ENCODE measurements at regions not wholly inside any gene's neighbourhood (a gene's known extent, or its start where the extent isn't known, plus 50 kb on each side); places are given as distances from the start of the nearest gene placed in this dataset.

DNA sequence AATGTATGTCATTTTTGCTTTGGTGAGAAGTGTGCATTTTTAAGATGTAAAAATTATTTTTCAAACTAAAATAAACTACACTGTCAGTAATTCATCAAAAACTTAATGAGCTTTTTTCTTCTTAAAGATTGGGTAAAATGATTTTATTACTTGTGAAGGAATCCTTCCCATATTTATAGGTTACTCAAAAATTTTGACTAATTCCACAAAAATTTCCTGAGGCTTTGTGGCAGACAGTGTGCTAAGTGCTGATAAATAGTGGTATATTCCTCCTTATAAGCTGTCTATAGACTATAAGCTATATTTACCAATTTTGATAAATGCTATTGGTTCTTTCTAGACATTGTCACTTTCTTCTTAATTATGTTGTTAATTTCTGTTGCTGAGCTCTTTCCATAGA lies 284.5 kb upstream of the SEMA6D start:
- DNase-seq: no peak

DNA sequence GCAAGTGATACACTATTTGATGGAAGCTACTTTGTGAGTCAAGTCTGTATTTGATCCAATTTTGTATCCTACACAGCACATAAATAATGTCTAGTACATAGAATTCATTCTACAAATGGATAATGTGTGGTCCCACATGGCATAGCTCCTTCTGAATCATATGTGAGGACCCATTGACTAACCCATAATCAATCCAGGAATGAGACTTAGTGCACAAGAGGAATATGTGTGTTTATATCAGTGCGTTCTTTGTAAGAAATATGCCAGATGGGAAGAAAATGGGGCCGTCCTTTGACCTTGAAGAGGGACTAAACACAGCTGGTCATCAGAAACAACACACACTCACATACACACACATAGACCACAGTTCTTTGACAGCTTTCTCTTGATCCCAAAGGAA lies 282.7 kb upstream of the SEMA6D start:
- no peak for DNase-seq

DNA sequence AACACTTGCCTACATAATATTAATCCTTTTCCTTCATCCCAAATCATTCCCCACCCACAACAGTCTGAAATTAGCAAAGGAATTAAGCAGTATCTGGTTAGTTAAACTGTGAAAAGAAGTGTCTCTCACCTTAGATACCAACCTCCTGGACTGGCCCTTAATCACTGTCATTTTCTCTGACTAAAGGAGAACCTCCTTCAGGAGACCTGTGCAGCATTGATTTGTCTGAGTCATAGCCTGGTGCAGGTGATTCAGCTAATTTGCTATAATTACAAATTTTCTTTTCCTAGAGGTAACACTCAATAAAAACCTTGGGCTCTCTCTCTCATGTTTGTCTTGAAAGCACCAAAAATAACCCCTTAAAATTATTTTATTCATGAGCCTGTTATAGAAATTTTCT lies 279.8 kb upstream of the SEMA6D start:
- DNase-seq: no peak

DNA sequence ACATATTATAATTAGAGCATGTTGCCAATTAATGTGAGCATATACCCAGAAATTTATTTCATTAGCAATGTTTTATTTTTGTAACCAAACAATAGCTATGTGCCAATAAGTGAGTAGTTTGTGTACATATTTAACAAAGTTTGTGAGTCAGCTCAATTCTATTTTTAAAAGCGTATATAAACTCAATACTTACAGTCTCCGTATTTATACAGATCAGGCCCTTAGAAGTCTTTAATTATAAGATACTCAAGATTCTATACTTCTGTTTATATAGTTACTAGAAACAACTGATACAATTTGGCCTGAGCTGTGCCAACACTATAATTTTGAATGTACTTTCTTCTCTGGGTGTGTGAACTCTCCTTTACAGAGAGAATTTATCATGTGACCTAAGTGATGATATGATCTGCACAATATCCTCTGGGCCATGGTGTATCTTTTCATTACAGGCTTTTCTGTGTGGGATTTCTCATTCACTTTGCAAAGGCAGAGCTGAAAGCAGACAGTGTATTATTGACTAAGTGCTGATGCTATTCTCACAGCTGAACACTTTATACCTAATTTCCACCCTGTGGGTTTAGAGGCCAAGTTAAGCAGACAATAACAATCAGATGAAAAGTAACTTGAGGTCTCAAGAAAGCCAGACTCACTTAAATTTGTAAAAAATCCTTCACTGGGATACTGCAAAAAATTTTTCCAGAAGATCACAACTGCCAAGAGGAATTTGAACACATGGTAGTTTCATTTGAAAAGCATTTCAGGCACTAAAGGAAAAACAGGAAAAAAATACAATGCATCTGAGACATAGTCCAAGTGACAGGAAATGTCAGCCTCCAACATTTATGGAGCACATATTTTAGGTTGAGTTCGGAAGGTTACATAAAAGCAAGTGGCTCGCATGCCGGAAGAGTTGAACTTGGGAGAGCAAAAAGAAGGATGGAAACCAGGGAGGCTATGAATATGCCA lies 277.9 kb upstream of the SEMA6D start:
- DNase-seq: no peak

DNA sequence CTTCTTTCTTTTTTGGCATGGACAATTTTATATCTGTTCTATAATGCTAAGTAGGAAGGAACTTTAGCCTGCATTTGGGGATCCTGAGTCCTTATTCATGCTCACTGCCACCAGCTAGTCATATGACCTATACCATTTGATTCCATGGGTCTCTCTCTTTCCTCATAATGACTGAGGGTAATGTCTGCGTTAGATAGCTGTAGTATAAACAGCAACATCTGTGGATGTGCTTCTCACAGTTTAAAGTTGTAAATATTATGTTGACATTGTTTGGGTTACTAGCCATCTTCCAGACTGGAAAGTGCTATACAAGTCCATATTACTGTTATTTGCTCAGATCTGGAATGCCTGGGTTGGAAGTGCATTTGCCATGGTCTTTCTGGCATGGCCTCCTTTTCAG lies 274.9 kb upstream of the SEMA6D start:
- no peak for DNase-seq

DNA sequence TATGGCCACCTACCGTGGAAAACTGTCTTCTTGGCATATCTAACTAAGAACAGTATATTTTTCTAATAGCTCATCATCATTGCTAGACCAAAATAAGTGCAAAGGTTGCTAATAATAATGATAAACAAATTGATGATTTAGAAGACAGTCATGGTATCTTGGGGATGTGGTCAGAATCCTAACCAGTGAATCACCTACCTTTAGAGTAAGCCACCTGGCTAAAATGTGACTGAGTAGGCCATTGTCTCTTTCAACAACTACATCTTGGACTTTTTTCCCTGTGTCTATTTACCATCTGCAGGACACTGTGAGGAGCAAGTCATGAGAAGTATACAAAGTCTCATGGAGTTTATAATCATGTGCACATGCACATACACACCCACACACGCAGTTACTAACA lies 273.5 kb upstream of the SEMA6D start:
- DNase-seq: no peak

DNA sequence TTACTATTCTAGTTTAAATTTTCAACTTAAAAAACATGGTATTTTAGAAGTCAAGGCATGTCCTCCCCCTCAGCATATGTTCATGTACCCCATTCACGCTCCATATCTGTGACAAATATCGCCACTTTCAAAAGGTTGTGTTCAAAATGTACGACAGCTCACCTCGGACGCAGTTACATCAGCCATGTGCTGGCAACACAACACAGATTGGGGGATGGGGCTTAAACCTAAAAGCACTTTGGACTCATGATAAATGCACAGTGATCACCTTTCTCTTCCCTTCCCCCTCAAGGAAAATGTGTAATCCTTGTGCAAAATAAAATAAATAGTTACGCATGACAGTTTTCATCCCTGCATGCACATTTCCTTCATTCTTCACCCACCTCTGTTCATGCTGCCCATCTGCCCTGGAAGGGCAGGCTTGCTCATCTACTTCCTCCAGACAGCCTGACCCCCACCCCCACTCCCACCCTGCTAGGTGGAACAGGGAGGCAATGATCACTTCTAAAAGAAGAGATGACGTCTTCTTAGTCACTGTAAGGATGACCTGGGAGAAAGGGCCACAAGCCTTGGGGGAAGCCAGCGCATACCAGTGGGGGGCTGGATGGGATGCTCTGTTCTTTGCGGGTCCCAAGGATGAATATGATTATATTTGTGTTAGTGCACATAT lies 271.4 kb upstream of the SEMA6D start:
- DNase-seq: no peak

DNA sequence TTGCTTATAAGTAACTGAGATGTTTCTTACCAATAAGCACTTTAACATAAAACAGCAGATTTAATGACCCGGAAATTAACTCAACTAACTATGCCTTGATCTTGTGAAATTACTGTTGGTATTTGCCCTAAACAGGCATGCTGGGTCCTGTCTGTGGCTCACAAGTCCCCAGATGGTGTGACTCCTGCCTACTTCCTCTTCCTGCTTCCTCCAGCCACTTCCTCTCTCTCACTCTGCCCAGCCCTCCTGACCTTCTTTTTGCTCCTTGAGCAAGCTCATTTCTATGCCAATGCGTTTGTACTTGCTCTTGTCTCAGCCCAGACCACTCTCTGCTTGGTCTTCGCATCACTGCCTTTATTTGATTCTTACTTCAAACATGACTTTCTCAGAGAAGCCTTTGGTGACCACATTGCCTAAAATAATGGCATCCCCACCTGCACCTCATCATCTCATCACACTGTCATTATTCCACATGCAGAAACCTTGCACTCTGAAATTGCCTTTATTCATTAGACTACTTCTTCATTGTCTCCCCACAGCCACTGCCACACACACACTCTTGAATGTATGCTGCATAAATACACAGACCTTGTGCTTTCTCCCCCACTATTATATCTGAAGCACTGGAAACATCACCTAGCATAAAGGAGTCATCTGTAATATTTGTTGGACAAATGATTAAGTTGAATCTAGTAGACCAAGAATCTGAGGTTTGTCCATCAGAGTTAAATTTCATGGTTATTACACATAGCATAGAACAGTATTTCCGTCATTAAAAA lies 256.3 kb upstream of the SEMA6D start:
- DNase-seq: no peak

DNA sequence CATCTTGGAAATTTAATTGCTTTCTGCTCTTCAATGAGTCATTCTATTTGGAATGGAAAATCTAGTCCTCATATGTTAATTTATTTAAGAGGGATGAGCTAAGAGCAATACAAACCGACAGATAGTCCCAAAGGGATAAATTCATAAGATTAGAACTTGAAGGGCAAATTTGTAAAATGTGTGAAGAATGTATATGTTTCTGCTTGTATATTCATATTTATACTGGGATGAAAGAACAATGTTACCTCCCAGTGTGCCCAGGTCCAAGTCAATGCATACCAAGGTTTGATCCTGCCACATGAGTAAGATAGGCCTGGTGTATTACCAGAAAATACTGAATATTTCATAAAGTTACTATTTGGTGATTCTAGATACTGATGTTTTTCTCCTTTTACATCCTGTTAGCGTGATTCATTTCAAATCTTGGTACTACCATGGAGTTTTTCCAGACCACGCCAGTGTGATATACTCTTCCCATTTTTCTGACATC lies 255.6 kb upstream of the SEMA6D start:
- no peak for DNase-seq

DNA sequence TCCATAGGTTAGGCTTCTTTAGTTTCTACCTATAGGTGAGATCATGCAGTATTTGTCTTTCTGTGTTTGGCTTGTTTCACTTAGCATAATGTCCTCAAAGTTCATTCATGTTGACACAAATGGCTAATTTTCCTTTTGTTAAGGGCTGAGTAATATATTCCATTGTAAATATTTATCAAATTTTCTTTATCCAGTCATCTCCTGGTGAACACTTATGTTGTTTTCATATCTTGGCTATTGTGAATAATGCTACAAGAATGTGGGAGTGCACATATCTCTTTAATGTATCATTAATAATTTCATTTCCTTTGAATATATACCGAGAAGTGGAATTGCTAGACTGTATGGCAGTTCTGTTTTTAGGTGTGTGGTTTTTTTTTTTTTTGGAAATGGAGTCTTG lies 250.9 kb upstream of the SEMA6D start:
- no peak for DNase-seq

DNA sequence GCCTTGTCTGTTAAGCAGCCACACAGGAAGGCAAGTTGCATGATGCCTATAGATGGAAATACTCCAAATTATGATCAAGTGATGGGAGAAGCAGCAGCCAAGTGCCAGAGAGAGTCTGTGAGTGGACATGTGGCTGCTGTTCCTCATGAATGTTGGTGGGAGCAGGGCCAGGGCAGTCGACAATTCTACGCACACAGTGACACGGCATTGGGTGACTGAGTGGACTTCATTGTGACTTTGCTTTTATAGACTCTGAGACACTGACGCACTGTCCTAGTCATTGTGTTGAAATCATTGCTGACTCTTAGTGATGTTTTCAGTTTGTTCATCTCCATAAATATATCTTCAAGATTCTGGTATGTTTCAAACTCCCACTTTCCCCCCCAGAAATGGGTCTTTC lies 246.3 kb upstream of the SEMA6D start:
- DNase-seq: no peak

DNA sequence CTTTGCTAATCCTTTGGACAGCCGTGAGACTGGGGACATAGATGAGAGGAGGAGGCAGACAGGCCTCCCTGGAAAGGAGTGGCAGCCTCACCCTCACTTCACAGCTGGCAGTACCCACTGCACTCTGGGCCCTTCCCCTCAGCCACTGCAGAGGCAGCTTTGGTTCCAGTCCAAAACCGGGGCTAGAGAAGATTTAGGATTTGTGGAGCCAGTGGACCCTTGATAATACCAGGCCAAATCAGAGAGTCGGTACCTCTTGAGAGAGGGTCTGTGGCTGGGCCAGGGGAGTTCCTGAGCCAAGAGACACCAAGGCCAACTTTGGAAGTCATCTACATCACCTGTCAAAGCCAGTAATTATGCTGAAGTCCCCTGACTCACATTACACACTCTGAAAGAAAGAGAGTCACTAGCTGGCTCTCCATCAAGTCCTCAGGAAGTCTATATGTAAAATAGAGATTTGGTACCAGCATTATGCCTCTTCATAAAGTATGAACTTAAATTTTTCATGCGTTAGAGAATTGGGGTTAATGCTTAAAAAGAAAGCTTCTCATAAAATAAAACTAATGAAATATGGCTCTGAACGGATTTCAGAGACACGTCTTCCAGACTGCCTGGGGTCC lies 244.1 kb upstream of the SEMA6D start:
- DNase-seq: no peak

DNA sequence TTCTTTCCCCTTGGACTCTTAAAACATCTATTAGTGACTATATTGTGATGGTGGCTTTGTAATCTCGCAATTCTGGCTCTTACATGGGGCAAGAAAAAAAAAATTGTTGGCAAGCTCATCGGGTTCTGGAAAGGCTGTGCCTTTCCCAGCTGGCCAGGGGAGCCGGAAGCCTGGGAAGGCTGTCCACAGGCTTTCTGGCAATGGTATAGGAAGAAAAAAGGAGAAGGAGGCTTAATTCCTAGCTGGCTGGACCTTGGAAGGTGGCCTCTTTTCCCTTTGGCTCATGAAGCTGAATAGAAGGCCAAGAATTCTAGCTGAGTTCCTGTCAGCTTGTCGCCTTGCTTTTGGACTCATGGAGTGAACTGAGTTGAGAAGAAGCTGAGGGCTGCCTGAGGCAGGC lies 243.5 kb upstream of the SEMA6D start:
- DNase-seq: no peak

DNA sequence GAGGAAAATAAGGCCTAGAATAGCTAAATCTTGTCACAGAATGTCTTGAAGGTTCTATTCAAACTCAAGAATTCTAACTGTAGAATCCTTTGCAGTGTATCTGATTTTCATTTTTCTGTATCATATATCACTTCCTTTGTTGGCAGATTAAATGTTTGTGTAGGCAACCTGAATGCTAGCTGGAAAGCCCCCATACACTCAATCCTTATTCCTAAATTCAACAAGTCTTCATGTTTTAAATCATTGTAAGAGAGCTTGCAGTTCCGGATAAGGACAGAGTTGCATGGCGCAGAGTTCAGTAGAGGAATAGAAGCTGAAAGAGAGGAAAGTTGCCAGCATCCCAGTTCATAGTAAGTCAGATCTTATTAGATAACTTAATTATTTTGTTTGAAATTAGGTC lies 242.0 kb upstream of the SEMA6D start:
- no peak for DNase-seq

DNA sequence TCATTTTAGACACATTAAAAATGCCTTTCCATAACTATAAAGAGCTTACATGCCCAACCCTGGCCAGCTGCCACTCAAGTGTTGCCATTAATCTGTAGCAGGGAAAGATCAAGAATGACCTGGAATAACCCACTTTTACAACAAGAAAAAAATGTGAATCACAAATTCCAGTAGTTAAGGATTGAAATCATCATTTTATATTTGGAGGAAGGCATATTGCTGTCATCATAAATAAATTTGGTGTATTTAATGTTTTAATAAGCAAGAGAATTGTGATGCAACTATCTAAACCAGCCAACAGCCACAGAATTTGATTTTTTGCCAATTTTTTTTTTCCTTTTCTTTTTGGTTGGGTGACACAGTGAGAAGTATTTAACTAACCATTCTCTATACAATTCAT lies 240.0 kb upstream of the SEMA6D start:
- no peak for DNase-seq

DNA sequence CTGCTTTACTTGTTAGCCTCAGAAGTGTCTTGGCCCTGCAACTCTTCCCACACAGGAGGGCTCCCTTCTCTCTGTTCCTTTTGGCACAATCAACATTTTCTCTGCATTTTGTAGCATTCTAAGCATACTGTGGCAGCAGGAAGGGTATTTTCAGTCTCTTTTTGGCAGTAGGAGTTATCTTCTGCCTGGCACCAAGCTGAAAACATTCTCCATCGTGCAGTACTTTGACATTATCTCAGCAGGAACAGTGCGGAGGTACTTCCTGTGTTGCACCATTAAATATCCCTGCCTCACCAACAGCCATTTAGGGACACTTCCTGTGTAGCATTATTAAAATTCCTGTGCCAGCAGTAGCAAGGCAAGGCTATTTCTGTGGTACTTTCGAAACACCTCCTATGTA lies 233.2 kb upstream of the SEMA6D start:
- DNase-seq: no peak

DNA sequence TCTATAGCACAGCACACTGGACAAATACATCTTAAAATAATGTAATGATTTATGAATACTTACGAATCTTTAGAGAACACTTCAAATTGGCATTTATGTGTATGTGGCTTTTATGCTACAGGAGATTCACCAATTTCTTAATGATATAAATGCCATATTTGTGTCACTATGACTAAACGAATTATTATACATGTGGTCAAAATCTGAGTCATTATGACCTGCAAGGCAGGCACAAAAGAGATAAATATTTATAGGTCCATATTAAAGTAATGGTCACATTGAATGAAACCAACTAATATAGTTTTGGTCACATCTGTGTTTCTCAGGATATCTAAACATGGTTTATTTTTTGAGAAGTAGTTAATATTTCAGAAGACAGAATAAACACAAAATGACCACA lies 232.3 kb upstream of the SEMA6D start:
- no peak for DNase-seq

DNA sequence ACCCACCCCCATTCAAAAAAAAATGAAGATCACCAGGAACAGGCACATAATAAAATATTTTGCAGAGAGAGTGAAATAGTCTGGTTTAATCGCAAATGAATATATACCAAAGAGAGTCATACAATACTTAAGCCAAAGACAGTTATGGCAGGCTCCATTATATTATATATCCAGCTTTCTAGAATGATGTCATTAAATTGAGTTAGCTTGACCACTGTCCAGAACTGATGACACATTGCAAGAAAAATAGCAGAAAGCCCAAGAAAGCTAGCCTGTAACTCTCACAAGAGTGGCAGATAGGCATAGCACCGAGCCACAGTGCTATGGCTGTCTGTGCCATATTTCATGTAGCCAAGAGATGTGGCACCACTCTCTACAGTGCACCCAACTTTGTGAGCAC lies 231.9 kb upstream of the SEMA6D start:
- DNase-seq: no peak

DNA sequence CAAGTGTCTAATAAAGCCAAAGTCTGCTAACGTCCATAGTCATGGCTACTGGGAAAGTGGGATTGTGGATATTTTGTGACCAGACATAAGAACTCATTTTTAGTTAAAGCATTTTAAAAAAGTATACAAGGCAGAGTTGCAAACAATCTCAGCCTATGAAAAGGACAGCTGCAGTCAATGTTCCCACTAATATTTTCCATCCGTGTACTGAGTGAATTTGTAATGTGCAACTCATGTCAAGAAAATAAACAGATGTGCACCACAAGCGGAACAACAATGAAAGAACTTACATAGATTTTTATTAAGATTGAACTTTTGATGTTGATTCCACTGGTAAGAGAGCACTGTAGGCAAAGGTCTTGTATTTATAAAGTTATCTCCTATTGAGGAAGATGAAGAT lies 231.3 kb upstream of the SEMA6D start:
- DNase-seq: no peak

DNA sequence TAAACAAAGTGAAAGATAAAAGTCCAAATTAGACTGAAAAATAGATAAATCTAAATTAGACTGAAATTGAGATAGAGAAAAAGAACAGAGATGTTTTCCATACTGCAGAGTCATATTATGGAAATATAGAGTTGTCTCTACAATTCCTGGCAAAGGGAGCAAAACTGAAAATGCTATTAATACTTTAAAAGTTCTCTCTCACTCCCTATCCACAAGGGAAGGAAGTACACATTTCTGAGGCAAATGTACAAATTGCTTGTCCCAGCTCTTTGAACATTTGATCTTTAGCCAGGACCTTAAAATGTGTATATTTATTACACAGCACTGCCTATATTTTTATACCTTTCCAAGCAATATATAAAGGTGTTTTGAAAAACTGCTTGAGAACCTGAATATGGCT lies 225.1 kb upstream of the SEMA6D start:
- DNase-seq: no peak

DNA sequence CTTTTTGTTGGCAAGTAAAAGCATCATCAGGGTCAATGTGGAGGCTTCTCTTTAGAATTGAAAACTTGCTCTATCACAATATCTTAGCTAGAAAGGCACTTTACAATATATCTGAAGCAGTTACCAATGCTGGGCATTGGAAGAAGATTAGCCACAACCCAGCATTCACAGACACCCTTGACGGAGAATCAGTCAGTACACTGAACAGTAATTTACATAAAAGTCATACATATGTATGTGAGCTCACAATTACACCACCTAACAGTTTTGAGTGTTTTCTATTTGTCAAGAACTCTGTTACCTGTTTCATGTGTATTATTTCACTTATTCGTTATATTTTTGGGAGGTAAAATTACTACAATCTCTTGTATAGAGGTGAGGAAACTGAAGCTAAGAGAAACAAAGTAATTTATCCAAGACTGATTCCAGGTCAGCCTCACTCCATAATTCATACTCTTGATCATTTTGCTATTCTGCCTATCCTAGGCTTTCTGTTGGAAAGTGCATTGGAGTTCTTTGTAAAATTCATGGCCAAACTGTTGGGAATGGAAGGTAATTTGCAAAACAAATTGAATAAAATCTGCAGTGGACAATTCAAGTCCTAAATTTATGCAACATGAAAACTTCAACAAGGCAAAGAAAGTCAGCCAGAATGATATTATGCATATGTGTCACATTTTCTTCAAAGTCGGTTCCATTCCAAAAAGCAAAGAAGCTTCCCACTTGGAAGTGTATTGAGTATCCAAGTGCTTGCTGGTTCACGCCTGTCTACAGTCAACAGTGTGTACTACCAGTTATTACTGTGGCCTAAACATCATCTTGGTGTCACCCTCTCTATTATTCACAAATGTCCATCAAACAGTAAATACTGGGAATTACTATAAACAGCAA lies 223.7 kb upstream of the SEMA6D start:
- DNase-seq: no peak

All from CD4-positive, alpha-beta T cell treated with Interleukin-21 for 1 hour (primary cell).